Endothelial cell of umbilical vein (primary cell): ENCODE measurements at regions not wholly inside any gene's neighbourhood (a gene's known extent, or its start where the extent isn't known, plus 50 kb on each side); places are given as distances from the start of the nearest gene placed in this dataset.

Source experiments
- BruUV-seq: library from RNA; stranded (reverse); fragments of 400-500 nt; replicated peaks from 2 replicates; lab custom pipeline; 2021; lab: Mats Ljungman, UMichigan
- CTCF ChIA-PET: fragments of 300-600, 350-600 bp; sonication (Branson Sonifier 250); formaldehyde crosslinking; loops from one replicate; lab custom pipeline; 2021; ENCODE audit warnings: antibody characterized with exemption, inconsistent platforms; lab: Charles Lee
- POLR2A ChIA-PET: fragments of 300-600, 350-600 bp; sonication (Branson Sonifier 250); formaldehyde crosslinking; loops from one replicate; lab custom pipeline; 2021; ENCODE audit warnings: antibody characterized with exemption, inconsistent platforms; lab: Charles Lee
- DNase-seq: peaks from one replicate; pipeline ENCODE4 v3.0.0-alpha.2; 2011; ENCODE audit warnings: low read depth, low spot score
- FAIRE-seq: peaks from 2 replicates; lab custom pipeline; 2011; peaks lifted over from hg19 to GRCh38; lab: Jason Lieb, UNC
- H2AFZ ChIP-seq: 2 replicates; pipeline ENCODE4 v1.6.0; 2012; ENCODE audit warnings: low read depth, low read length, control low read depth, inconsistent platforms
- H3K27ac ChIP-seq: 2 replicates; pipeline ENCODE4 v1.5.1; 2011; ENCODE audit warnings: low read depth, mild to moderate bottlenecking, control low read depth, low read length, moderate library complexity; ENCODE audit not compliant: insufficient read depth
- H3K27me3 ChIP-seq, 2 experiments: 2 replicates each; pipeline versions ENCODE4 v1.6.0 to v1.6.1; 2011; ENCODE audit warnings: low read length in 2 of 2, mixed read lengths in 1 of 2; ENCODE audit not compliant: control insufficient read depth in 2 of 2, insufficient read depth in 2 of 2
- H3K36me3 ChIP-seq, 2 experiments: 2 replicates in 1 of 2; 3 replicates in 1 of 2; pipeline ENCODE4 v1.5.1; 2011; ENCODE audit warnings: low read length in 2 of 2, mild to moderate bottlenecking in 1 of 2, moderate library complexity in 1 of 2; ENCODE audit not compliant: control insufficient read depth in 2 of 2, insufficient read depth in 2 of 2; ENCODE audit errors: extremely low read depth in 1 of 2
- H3K4me1 ChIP-seq: 3 replicates; pipeline ENCODE4 v1.5.1; 2011; ENCODE audit warnings: mild to moderate bottlenecking, low read length; ENCODE audit not compliant: control insufficient read depth, insufficient read depth; ENCODE audit errors: extremely low read depth
- H3K4me2 ChIP-seq: 2 replicates; pipeline ENCODE4 v1.6.1; 2011; ENCODE audit warnings: low read length, control low read depth, mixed read lengths; ENCODE audit not compliant: insufficient read depth
- H3K4me3 ChIP-seq, 3 experiments: fragments of 200-600 bp in 1 of 3; sonication (generic), shearing (Covaris generic) in 1 of 3; replicated peaks in 1 of 3; 2 replicates each; pipeline ENCODE4 v1.5.1; 2011 to 2016; ENCODE audit warnings: control low read depth in 3 of 3, low read length in 3 of 3, mild to moderate bottlenecking in 2 of 3, inconsistent platforms in 1 of 3, low read depth in 1 of 3, moderate library complexity in 1 of 3; ENCODE audit not compliant: insufficient read depth in 1 of 3
- H3K79me2 ChIP-seq: 2 replicates; pipeline ENCODE4 v1.6.0; 2012; ENCODE audit warnings: low read length, inconsistent platforms; ENCODE audit not compliant: control insufficient read depth, insufficient read depth
- H3K9ac ChIP-seq: replicated peaks from 2 replicates; pipeline ENCODE3; 2011; ENCODE audit warnings: low read length, control low read depth; ENCODE audit not compliant: insufficient read depth; ENCODE audit errors: extremely low read depth
- H3K9me1 ChIP-seq: replicated peaks from 3 replicates; pipeline ENCODE4 v1.6.0; 2011; ENCODE audit warnings: mild to moderate bottlenecking, low read length; ENCODE audit not compliant: control insufficient read depth, insufficient read depth; ENCODE audit errors: extremely low read depth
- H3K9me3 ChIP-seq: replicated peaks from 2 replicates; pipeline ENCODE4 v1.5.1; 2012; ENCODE audit warnings: low read length, inconsistent platforms; ENCODE audit not compliant: control insufficient read depth, insufficient read depth
- H4K20me1 ChIP-seq: replicated peaks from 2 replicates; pipeline ENCODE3; 2011; ENCODE audit warnings: mild to moderate bottlenecking, low read length; ENCODE audit not compliant: control insufficient read depth, insufficient read depth; ENCODE audit errors: extremely low read depth
- CTCF ChIP-seq, 2 donors: IDR thresholded peaks; 1 replicate in 1 of 2; 2 replicates in 1 of 2; pipeline ENCODE4 v1.5.1; 2011; ENCODE audit warnings: low read length in 2 of 2, mild to moderate bottlenecking in 2 of 2, moderate library complexity in 2 of 2, control low read depth in 1 of 2, inconsistent platforms in 1 of 2, low read depth in 1 of 2; ENCODE audit not compliant: insufficient read depth in 1 of 2; ENCODE audit errors: extremely low read depth in 1 of 2
- EZH2 ChIP-seq: IDR thresholded peaks from 2 replicates; pipeline ENCODE4 v1.6.1; 2012; ENCODE audit warnings: borderline replicate concordance, low read depth, mild to moderate bottlenecking, moderate library complexity, low read length, inconsistent platforms; ENCODE audit not compliant: severe bottlenecking
- FOS ChIP-seq: IDR thresholded peaks from 2 replicates; pipeline ENCODE4 v1.6.1; 2011; ENCODE audit warnings: mild to moderate bottlenecking, low read length, moderate library complexity, borderline replicate concordance; ENCODE audit not compliant: insufficient read depth
- GATA2 ChIP-seq: IDR thresholded peaks from 2 replicates; pipeline ENCODE4 v1.7.0; 2011; ENCODE audit warnings: low read depth, mild to moderate bottlenecking, moderate library complexity, mixed read lengths, low read length; ENCODE audit not compliant: insufficient read length, insufficient read depth
- JUN ChIP-seq: IDR thresholded peaks from 2 replicates; pipeline ENCODE4 v1.6.1; 2011; ENCODE audit warnings: borderline replicate concordance, low read depth; ENCODE audit not compliant: insufficient read length, insufficient read depth
- MAX ChIP-seq: IDR thresholded peaks from 2 replicates; pipeline ENCODE4 v1.6.1; 2011; ENCODE audit not compliant: insufficient read depth, insufficient read length
- MYC ChIP-seq: IDR thresholded peaks from one replicate; pipeline ENCODE4 v1.6.1; 2011; ENCODE audit warnings: mild to moderate bottlenecking, low read depth, low read length
- POLR2A ChIP-seq: IDR thresholded peaks from 2 replicates; pipeline ENCODE4 v1.6.1; 2012; ENCODE audit warnings: low read depth, mild to moderate bottlenecking, control low read depth, low read length
- POLR2AphosphoS5 ChIP-seq: IDR thresholded peaks from 2 replicates; pipeline ENCODE4 v1.6.1; 2012; ENCODE audit warnings: low read depth, mild to moderate bottlenecking, control low read depth, low read length, moderate library complexity; ENCODE audit not compliant: insufficient read depth
- dilution Hi-C: fragments of 300-500 bp; cut with MboI; formaldehyde crosslinking; loops from one replicate; pipeline ENCODE4 v1.15.0; 2019; ENCODE audit warnings: low sequenced_read_pairs; ENCODE audit not compliant: extremely low pct_ligation_motif_present
- intact Hi-C: fragments of 100-400 bp; cut with micrococcal nuclease; formaldehyde crosslinking; loops from one replicate; pipeline ENCODE4 v1.10.0; 2022

- Histone ChIP-seq H3K27ac (no peak overlapping the region), H2AFZ (no peak overlapping the region), H3K4me1 (no peaks in the 10 kb centered on the region), H3K9me3 (no peaks in the 10 kb centered on the region), H3K9me1 (no peaks in the 10 kb centered on the region), H3K27me3 (no peaks in the 10 kb centered on the region), H3K4me3 (no peak overlapping the region), H4K20me1 (no peaks in the 10 kb centered on the region), H3K9ac (no peak overlapping the region), H3K36me3 (no peaks in the 10 kb centered on the region), H3K4me2 (no peak overlapping the region), H3K79me2 (no peaks in the 10 kb centered on the region)
- no peak for DNase-seq
- no peak for FAIRE-seq
- no TSS peak for BruUV-seq
- dilution Hi-C loops (no loop called here), intact Hi-C loops (no loop called here)
- ChIA-PET POLR2A (no interaction called here), CTCF (no interaction called here)
- no peak for TF ChIP-seq CTCF (IDR thresholded peaks at IDR 0.05; ENCODE audit: extremely low read depth in 1 of 2, insufficient read depth in 1 of 2, low read depth in 1 of 2, low read length in 2 of 2)
- TF ChIP-seq GATA2 = no peak
- no peak for TF ChIP-seq MAX
- no peak for TF ChIP-seq FOS
- TF ChIP-seq POLR2AphosphoS5 = no peak
- TF ChIP-seq POLR2A = no peak
- no peak for TF ChIP-seq MYC
- TF ChIP-seq EZH2 = no peak
- no peak for TF ChIP-seq JUN
Measured at GRCh38 chr3:83230376-83230775, 1468.9 kb upstream of the GBE1 start.
